ENCODE measurements at regions not wholly inside any gene's neighbourhood (a gene's known extent, or its start where the extent isn't known, plus 50 kb on each side); places are given as distances from the start of the nearest gene placed in this dataset.

DNA sequence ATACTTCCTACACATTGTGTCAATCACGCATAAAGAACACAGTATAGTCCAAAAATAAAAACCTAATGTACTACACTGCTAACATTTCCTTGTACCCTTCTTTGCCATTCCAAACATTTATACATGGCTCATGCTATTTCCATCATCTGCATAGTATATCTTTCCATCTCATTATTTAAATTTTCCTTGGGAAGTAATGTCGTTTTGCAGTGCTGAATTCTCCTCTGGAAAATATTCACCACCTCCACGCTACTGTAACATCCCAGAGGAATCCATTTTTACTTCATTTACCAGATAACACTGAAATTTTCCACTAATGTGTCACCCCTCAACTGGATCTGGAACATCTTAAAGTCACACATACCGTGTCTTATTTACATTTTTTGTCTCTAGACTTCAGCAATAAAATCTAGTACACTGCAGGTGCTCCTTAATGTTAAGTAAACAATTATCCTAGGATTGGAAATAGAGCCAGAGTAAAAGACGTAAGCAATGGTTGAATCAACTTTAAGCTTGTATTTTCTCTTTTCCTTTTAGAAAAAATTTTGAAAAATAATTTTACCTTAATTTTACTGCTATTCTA, 881.0 kb downstream of the AMY1C start:
- TF ChIP-seq POLR2AphosphoS5 (IDR thresholded peaks at IDR 0.05; ENCODE audit: low read depth, low read length), result no peak
- TF ChIP-seq TAF1 (IDR thresholded peaks at IDR 0.05; ENCODE audit: borderline replicate concordance, insufficient read depth, low read length), result no peak
- no peak for TF ChIP-seq FOXP2 (optimal IDR thresholded peaks at IDR 0.05; ENCODE audit: borderline replicate concordance, extremely low read depth, extremely low read length, insufficient read depth)
- no peak for TF ChIP-seq SIN3A (IDR thresholded peaks at IDR 0.05; ENCODE audit: borderline replicate concordance, insufficient read depth, low read length)
